ENCODE measurements at regions not wholly inside any gene's neighbourhood (a gene's known extent, or its start where the extent isn't known, plus 50 kb on each side); places are given as distances from the start of the nearest gene placed in this dataset.

- H3K27ac ChIP-seq (ENCODE audit: extremely low read length, insufficient read depth, low read length), result no peak overlapping the region
- WGBS (ENCODE audit: low lambda C conversion rate), result 43% methylated on average over 1 of the region's 1 CpG
- H3K9ac ChIP-seq (ENCODE audit: insufficient read depth, low read depth, low read length), result no peak overlapping the region
- H3K4me3 ChIP-seq (replicated peaks in 1 of 3; ENCODE audit: insufficient read depth in 1 of 3, low read depth in 2 of 3, low read length in 3 of 3), result no peak overlapping the region
- CTCF ChIA-PET (ENCODE audit: low intra/inter-chr PET ratio, low total read pairs), result no interaction called here
- in situ Hi-C loops (cut with HindIII; ENCODE audit: extremely low pct_ligation_motif_present, low pct_unique_long_range_greater_than_20kb), result no loop called here
- FAIRE-seq, result no peak
- H3K27me3 ChIP-seq (ENCODE audit: control insufficient read depth in 1 of 2, insufficient read depth in 2 of 2, low read length in 2 of 2), result peaks cover 2 to 33% of the 10 kb centered on the region in 2 experiments; a peak in 4 of 5 replicates
- no peaks in the 10 kb centered on the region for H3K79me2 ChIP-seq (ENCODE audit: insufficient read depth, low read length)
- no peak for ATAC-seq
- no peak overlapping the region for H3K4me2 ChIP-seq (ENCODE audit: low read depth, low read length)
- H3K4me1 ChIP-seq (ENCODE audit: insufficient read depth, low read length), result no peaks in the 10 kb centered on the region
- intact Hi-C loops (cut with micrococcal nuclease; ENCODE audit: unreplicated experiment), result no loop called here
- no peaks in the 10 kb centered on the region for H3K36me3 ChIP-seq (replicated peaks in 1 of 2; ENCODE audit: control insufficient read depth in 1 of 2, insufficient read depth in 2 of 2, low read length in 2 of 2)
- DNase-seq (ENCODE audit: low spot score), result no peak
- no TSS peak for BruUV-seq (replicated peaks)
- POLR2A ChIA-PET, result no interaction called here
- no peak for TF ChIP-seq HNF4A (CRISPR knock-in tag; IDR thresholded peaks at IDR 0.05)
- TF ChIP-seq GFI1 (CRISPR knock-in tag; IDR thresholded peaks at IDR 0.05; ENCODE audit: borderline replicate concordance), result no peak
- TF ChIP-seq BRF2 (CRISPR knock-in tag; IDR thresholded peaks at IDR 0.05), result no peak
- TF ChIP-seq ZNF546 (CRISPR knock-in tag; conservative IDR thresholded peaks at IDR 0.05), result no peak
- TF ChIP-seq FIP1L1 (IDR thresholded peaks at IDR 0.05; ENCODE audit: borderline replicate concordance, insufficient read depth, low read depth, low read length), result no peak
- no peak for TF ChIP-seq PAWR (CRISPR knock-in tag; IDR thresholded peaks at IDR 0.05; ENCODE audit: borderline replicate concordance)
- TF ChIP-seq HNF4G (IDR thresholded peaks at IDR 0.05; ENCODE audit: borderline replicate concordance, low read depth, low read length), result no peak
- TF ChIP-seq HNF4G (CRISPR knock-in tag; IDR thresholded peaks at IDR 0.05; ENCODE audit: borderline replicate concordance, low read depth), result no peak
- no peak for TF ChIP-seq ELF1 (CRISPR knock-in tag; IDR thresholded peaks at IDR 0.05)
- TF ChIP-seq HOXA3 (CRISPR knock-in tag; IDR thresholded peaks at IDR 0.05), result no peak
- no peak overlapping the region for H2AFZ ChIP-seq (ENCODE audit: low read length)
- H3K9me3 ChIP-seq (ENCODE audit: low read length), result no peaks in the 10 kb centered on the region
- no peaks in the 10 kb centered on the region; the same call in 1 of the 2 replicates for H4K20me1 ChIP-seq (ENCODE audit: insufficient read depth, low read length)
These were observed 176.4 kb upstream of the RAB6C start for GRCh38 chr2:129803032-129803431.
